Astrocyte (in vitro differentiated cells and primary cell): ENCODE measurements at regions not wholly inside any gene's neighbourhood (a gene's known extent, or its start where the extent isn't known, plus 50 kb on each side); places are given as distances from the start of the nearest gene placed in this dataset.

Experiments used
- DNase-seq: peaks from one replicate; pipeline ENCODE4 v3.0.0-alpha.2; 2010; ENCODE audit warnings: low read depth
- FAIRE-seq: peaks from 2 replicates; lab custom pipeline; 2011; peaks lifted over from hg19 to GRCh38; lab: Jason Lieb, UNC
- H2AFZ ChIP-seq: 2 replicates; pipeline ENCODE4 v1.6.0; 2012; ENCODE audit warnings: low read depth, low read length, inconsistent platforms
- H3K27ac ChIP-seq: 2 replicates; pipeline ENCODE4 v1.5.1; 2011; ENCODE audit warnings: low read depth, low read length, inconsistent platforms
- H3K27me3 ChIP-seq: 2 replicates; pipeline ENCODE4 v1.6.0; 2011; ENCODE audit warnings: low read length, inconsistent platforms; ENCODE audit not compliant: insufficient read depth
- H3K36me3 ChIP-seq: 2 replicates; pipeline ENCODE4 v1.5.1; 2011; ENCODE audit warnings: low read length, inconsistent platforms; ENCODE audit not compliant: insufficient read depth
- H3K4me1 ChIP-seq: 2 replicates; pipeline ENCODE4 v1.5.1; 2011; ENCODE audit warnings: low read length, inconsistent platforms; ENCODE audit not compliant: insufficient read depth
- H3K4me2 ChIP-seq: 2 replicates; pipeline ENCODE4 v1.6.0; 2012; ENCODE audit warnings: low read length, inconsistent platforms
- H3K4me3 ChIP-seq: 2 replicates; pipeline ENCODE4 v1.5.1; 2011; ENCODE audit warnings: low read depth, mild to moderate bottlenecking, low read length, inconsistent platforms; ENCODE audit not compliant: insufficient read depth
- H3K79me2 ChIP-seq: 2 replicates; pipeline ENCODE4 v1.6.0; 2012; ENCODE audit warnings: mild to moderate bottlenecking, low read length, inconsistent platforms; ENCODE audit not compliant: insufficient read depth
- H3K9ac ChIP-seq: 2 replicates; pipeline ENCODE4 v1.6.0; 2012; ENCODE audit warnings: mild to moderate bottlenecking, low read length, inconsistent platforms
- H3K9me3 ChIP-seq: 2 replicates; pipeline ENCODE4 v1.5.1; 2012; ENCODE audit warnings: low read depth, mild to moderate bottlenecking, low read length, inconsistent platforms; ENCODE audit not compliant: insufficient read depth
- H4K20me1 ChIP-seq: 2 replicates; pipeline ENCODE4 v1.6.0; 2012; ENCODE audit warnings: low read length, inconsistent platforms; ENCODE audit not compliant: insufficient read depth
- H3K27ac Mint-ChIP-seq: one replicate; pipeline ENCODE4 v1.8.0; 2021; ENCODE audit warnings: mild to moderate bottlenecking, mixed read lengths; ENCODE audit not compliant: unreplicated experiment
- H3K27me3 Mint-ChIP-seq: one replicate; pipeline ENCODE4 v1.8.0; 2021; ENCODE audit warnings: low read depth, mixed read lengths; ENCODE audit not compliant: unreplicated experiment
- H3K36me3 Mint-ChIP-seq: one replicate; pipeline ENCODE4 v1.8.0; 2021; ENCODE audit warnings: low read depth, mixed read lengths; ENCODE audit not compliant: unreplicated experiment
- H3K4me1 Mint-ChIP-seq: one replicate; pipeline ENCODE4 v1.8.0; 2021; ENCODE audit warnings: low read depth, mixed read lengths; ENCODE audit not compliant: unreplicated experiment
- H3K4me3 Mint-ChIP-seq: one replicate; pipeline ENCODE4 v1.8.0; 2021; ENCODE audit warnings: mild to moderate bottlenecking, moderate library complexity, mixed read lengths; ENCODE audit not compliant: unreplicated experiment
- H3K9me3 Mint-ChIP-seq: one replicate; pipeline ENCODE4 v1.8.0; 2021; ENCODE audit warnings: mild to moderate bottlenecking, mixed read lengths; ENCODE audit not compliant: unreplicated experiment
- CTCF ChIP-seq: IDR thresholded peaks from 2 replicates; pipeline ENCODE4 v1.5.1; 2011; ENCODE audit warnings: low read depth, mild to moderate bottlenecking, inconsistent platforms, low read length, moderate library complexity; ENCODE audit not compliant: insufficient read depth
- EZH2 ChIP-seq: IDR thresholded peaks from 2 replicates; pipeline ENCODE4 v1.6.1; 2012; ENCODE audit warnings: mild to moderate bottlenecking, low read length, inconsistent platforms; ENCODE audit not compliant: insufficient read depth

- H3K27ac ChIP-seq, result no peak overlapping the region
- no peak overlapping the region for H2AFZ ChIP-seq
- Mint-ChIP-seq H3K27ac (no peak overlapping the region), H3K27me3 (peaks cover 15% of the 10 kb centered on the region), H3K4me3 (no peak overlapping the region), H3K4me1 (no peaks in the 10 kb centered on the region), H3K36me3 (no peaks in the 10 kb centered on the region), H3K9me3 (no peaks in the 10 kb centered on the region)
- DNase-seq (no peak), FAIRE-seq (no peak)
- H3K36me3 ChIP-seq, result no peaks in the 10 kb centered on the region
- H3K4me1 ChIP-seq, result no peaks in the 10 kb centered on the region
- TF ChIP-seq EZH2 (no peak), CTCF (no peak)
- no peaks in the 10 kb centered on the region for H3K79me2 ChIP-seq
- no peak overlapping the region for H3K4me3 ChIP-seq
- H3K9ac ChIP-seq, result no peak overlapping the region
- no peaks in the 10 kb centered on the region for H3K27me3 ChIP-seq
- H4K20me1 ChIP-seq, result no peaks in the 10 kb centered on the region
- H3K9me3 ChIP-seq, result no peaks in the 10 kb centered on the region
- H3K4me2 ChIP-seq, result no peak overlapping the region
Observed at GRCh38 chr7:45367026-45367425, 207.1 kb upstream of the ADCY1 start.

- Histone ChIP-seq H3K27ac (no peak overlapping the region), H2AFZ (no peak overlapping the region), H3K36me3 (no peaks in the 10 kb centered on the region), H4K20me1 (no peaks in the 10 kb centered on the region), H3K27me3 (no peaks in the 10 kb centered on the region), H3K4me3 (no peak overlapping the region), H3K9me3 (no peaks in the 10 kb centered on the region), H3K4me1 (no peaks in the 10 kb centered on the region), H3K79me2 (no peaks in the 10 kb centered on the region), H3K9ac (no peak overlapping the region), H3K4me2 (no peak overlapping the region)
- Mint-ChIP-seq H3K9me3 (no peaks in the 10 kb centered on the region), H3K36me3 (no peaks in the 10 kb centered on the region), H3K4me3 (no peak overlapping the region), H3K27me3 (peaks cover 12% of the 10 kb centered on the region), H3K27ac (no peak overlapping the region), H3K4me1 (no peaks in the 10 kb centered on the region)
- TF ChIP-seq EZH2 (no peak), CTCF (no peak)
- no peak for DNase-seq
- no peak for FAIRE-seq
Observed at GRCh38 chr7:45368129-45368807, 205.9 kb upstream of the ADCY1 start.

- H2AFZ ChIP-seq, result no peak overlapping the region
- H4K20me1 ChIP-seq, result no peaks in the 10 kb centered on the region
- H3K9ac ChIP-seq, result no peak overlapping the region
- H3K9me3 ChIP-seq, result no peaks in the 10 kb centered on the region
- peaks cover 4% of the 10 kb centered on the region for H3K27me3 Mint-ChIP-seq
- no peaks in the 10 kb centered on the region for H3K4me1 ChIP-seq
- H3K4me3 Mint-ChIP-seq, result no peak overlapping the region
- H3K4me2 ChIP-seq, result no peak overlapping the region
- DNase-seq (peak; percentile 44), FAIRE-seq (no peak)
- H3K36me3 ChIP-seq, result no peaks in the 10 kb centered on the region
- H3K36me3 Mint-ChIP-seq, result no peaks in the 10 kb centered on the region
- H3K9me3 Mint-ChIP-seq, result peaks cover 4% of the 10 kb centered on the region
- no peaks in the 10 kb centered on the region for H3K79me2 ChIP-seq
- H3K27ac Mint-ChIP-seq, result no peak overlapping the region
- H3K4me3 ChIP-seq, result no peak overlapping the region
- no peaks in the 10 kb centered on the region for H3K27me3 ChIP-seq
- TF ChIP-seq EZH2 (no peak), CTCF (no peak)
- H3K27ac ChIP-seq, result no peak overlapping the region
- no peaks in the 10 kb centered on the region for H3K4me1 Mint-ChIP-seq
Observed at GRCh38 chr7:45384499-45384898, 189.7 kb upstream of the ADCY1 start.
